ENCODE measurements at regions not wholly inside any gene's neighbourhood (a gene's known extent, or its start where the extent isn't known, plus 50 kb on each side); places are given as distances from the start of the nearest gene placed in this dataset.

DNA sequence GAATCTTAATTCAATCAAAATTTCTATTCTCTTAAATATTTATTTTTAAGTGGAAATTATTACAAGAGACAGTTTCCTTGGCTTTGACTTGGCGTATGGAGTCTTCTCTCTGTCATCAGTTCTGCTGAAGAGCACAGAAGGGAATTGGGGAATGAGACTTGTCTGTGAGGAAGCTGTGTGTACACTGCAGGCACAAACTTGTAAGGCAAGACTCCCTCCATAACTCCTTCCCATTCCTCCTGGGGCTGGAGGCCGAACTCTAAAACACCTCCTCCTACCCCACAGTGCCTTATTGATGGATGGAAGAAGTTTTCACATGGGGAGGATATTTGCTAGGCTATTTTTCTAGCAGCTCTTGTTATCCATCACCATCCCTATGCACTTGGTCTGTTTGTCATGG, 187.4 kb upstream of the ELL2 start:
- H3K4me2 ChIP-seq (ENCODE audit: low read length): no peak overlapping the region
- ATAC-seq (no peak), DNase-seq (ENCODE audit: low read depth, low spot score) (no peak)
- H3K79me2 ChIP-seq (ENCODE audit: insufficient read depth, low read length): no peaks in the 10 kb centered on the region
- H3K4me1 ChIP-seq (ENCODE audit: control insufficient read depth in 1 of 2, insufficient read depth in 2 of 2, low read length in 2 of 2): peaks cover 0 to 4% of the 10 kb centered on the region in 2 experiments; a peak in 1 of 4 replicates
- TF ChIP-seq ZFX (IDR thresholded peaks at IDR 0.05) (no peak), YY1 (IDR thresholded peaks at IDR 0.05; ENCODE audit: extremely low read depth, insufficient replicate concordance, low read depth, low read length) (no peak), POLR2AphosphoS5 (IDR thresholded peaks at IDR 0.05; ENCODE audit: low read depth, low read length) (no peak), CEBPB (IDR thresholded peaks at IDR 0.05; ENCODE audit: low read depth) (no peak)
- TF ChIP-seq, protein P1, sequence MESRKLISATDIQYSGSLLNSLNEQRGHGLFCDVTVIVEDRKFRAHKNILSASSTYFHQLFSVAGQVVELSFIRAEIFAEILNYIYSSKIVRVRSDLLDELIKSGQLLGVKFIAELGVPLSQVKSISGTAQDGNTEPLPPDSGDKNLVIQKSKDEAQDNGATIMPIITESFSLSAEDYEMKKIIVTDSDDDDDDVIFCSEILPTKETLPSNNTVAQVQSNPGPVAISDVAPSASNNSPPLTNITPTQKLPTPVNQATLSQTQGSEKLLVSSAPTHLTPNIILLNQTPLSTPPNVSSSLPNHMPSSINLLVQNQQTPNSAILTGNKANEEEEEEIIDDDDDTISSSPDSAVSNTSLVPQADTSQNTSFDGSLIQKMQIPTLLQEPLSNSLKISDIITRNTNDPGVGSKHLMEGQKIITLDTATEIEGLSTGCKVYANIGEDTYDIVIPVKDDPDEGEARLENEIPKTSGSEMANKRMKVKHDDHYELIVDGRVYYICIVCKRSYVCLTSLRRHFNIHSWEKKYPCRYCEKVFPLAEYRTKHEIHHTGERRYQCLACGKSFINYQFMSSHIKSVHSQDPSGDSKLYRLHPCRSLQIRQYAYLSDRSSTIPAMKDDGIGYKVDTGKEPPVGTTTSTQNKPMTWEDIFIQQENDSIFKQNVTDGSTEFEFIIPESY (IDR thresholded peaks at IDR 0.05; ENCODE audit: extremely low read depth, insufficient replicate concordance, low read length): no peak
- TF ChIP-seq, protein P2, sequence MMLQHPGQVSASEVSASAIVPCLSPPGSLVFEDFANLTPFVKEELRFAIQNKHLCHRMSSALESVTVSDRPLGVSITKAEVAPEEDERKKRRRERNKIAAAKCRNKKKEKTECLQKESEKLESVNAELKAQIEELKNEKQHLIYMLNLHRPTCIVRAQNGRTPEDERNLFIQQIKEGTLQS (IDR thresholded peaks at IDR 0.05): no peak
- no peaks in the 10 kb centered on the region for H3K27me3 ChIP-seq (ENCODE audit: insufficient read depth, low read length)
- no peaks in the 10 kb centered on the region for H3K36me3 ChIP-seq (ENCODE audit: control insufficient read depth in 1 of 2, insufficient read depth in 2 of 2, low read length in 2 of 2)
- no peaks in the 10 kb centered on the region for H4K20me1 ChIP-seq (ENCODE audit: insufficient read depth)
- no peaks in the 10 kb centered on the region for H3K9me3 ChIP-seq (ENCODE audit: control insufficient read depth in 1 of 2, insufficient read depth in 1 of 2, low read depth in 1 of 2, low read length in 2 of 2)
- BruUV-seq (replicated peaks): no TSS peak
- ChIA-PET RAD21 (ENCODE audit: low non-redundant PET in 1 of 2, low total read pairs in 2 of 2, uncharacterized antibody in 2 of 2, unreplicated experiment in 2 of 2) (no interaction called here), POLR2A (no interaction called here), CTCF (no interaction called here)
- intact Hi-C loops (cut with micrococcal nuclease): no loop called here
- no peaks in the 10 kb centered on the region for H3K9me2 ChIP-seq (ENCODE audit: insufficient read depth)
- H3K9ac ChIP-seq (ENCODE audit: low read length): no peak overlapping the region
- no peak overlapping the region for H2AFZ ChIP-seq (ENCODE audit: low read depth, low read length, poor library complexity, severe bottlenecking)
- H3K4me3 ChIP-seq (replicated peaks in 1 of 2; ENCODE audit: low read depth in 1 of 2, low read length in 2 of 2): no peak overlapping the region
- H3K27ac ChIP-seq (ENCODE audit: low read depth, low read length): no peak overlapping the region

DNA sequence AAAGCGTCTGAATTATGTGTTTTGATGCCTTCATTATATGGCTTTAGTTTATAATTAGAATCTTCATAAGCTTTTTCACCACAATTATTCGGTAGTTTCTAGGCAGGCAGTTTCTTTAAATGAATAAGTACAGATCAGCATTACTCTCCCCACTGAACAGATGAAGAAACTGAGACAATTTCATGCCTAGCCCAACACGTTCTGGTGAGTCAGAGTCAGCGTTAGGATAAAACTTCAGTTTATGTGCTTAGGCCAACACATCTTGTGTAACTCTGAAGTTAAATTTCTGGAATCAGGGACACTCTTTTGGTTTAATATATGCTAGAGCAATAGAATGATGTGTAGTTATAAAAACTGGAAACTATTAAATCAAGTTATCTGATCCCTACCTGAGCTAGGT, 186.7 kb upstream of the ELL2 start:
- H3K79me2 ChIP-seq (ENCODE audit: insufficient read depth, low read length): no peaks in the 10 kb centered on the region
- H3K9me2 ChIP-seq (ENCODE audit: insufficient read depth): no peaks in the 10 kb centered on the region
- H3K36me3 ChIP-seq (ENCODE audit: control insufficient read depth in 1 of 2, insufficient read depth in 2 of 2, low read length in 2 of 2): no peaks in the 10 kb centered on the region
- no peaks in the 10 kb centered on the region for H3K9me3 ChIP-seq (ENCODE audit: control insufficient read depth in 1 of 2, insufficient read depth in 1 of 2, low read depth in 1 of 2, low read length in 2 of 2)
- H4K20me1 ChIP-seq (ENCODE audit: insufficient read depth): no peaks in the 10 kb centered on the region
- no TSS peak for BruUV-seq (replicated peaks)
- H3K27ac ChIP-seq (ENCODE audit: low read depth, low read length): no peak overlapping the region
- CTCF ChIA-PET: no interaction called here
- H3K4me3 ChIP-seq (replicated peaks in 1 of 2; ENCODE audit: low read depth in 1 of 2, low read length in 2 of 2): no peak overlapping the region
- H3K9ac ChIP-seq (ENCODE audit: low read length): no peak overlapping the region
- peaks cover 0 to 4% of the 10 kb centered on the region in 2 experiments; a peak in 1 of 4 replicates for H3K4me1 ChIP-seq (ENCODE audit: control insufficient read depth in 1 of 2, insufficient read depth in 2 of 2, low read length in 2 of 2)
- no peak overlapping the region for H2AFZ ChIP-seq (ENCODE audit: low read depth, low read length, poor library complexity, severe bottlenecking)
- ATAC-seq (no peak), DNase-seq (ENCODE audit: low read depth, low spot score) (no peak)
- H3K4me2 ChIP-seq (ENCODE audit: low read length): no peak overlapping the region
- intact Hi-C loops (cut with micrococcal nuclease): no loop called here
- RAD21 ChIA-PET (ENCODE audit: low non-redundant PET in 1 of 2, low total read pairs in 2 of 2, uncharacterized antibody in 2 of 2, unreplicated experiment in 2 of 2): no interaction called here
- no peaks in the 10 kb centered on the region for H3K27me3 ChIP-seq (ENCODE audit: insufficient read depth, low read length)
- POLR2A ChIA-PET: no interaction called here
- TF ChIP-seq ELF1 (IDR thresholded peaks at IDR 0.05; ENCODE audit: borderline replicate concordance, low read depth) (no peak), RAD21 (IDR thresholded peaks at IDR 0.05; ENCODE audit: low read depth) (no peak), CBX3 (IDR thresholded peaks at IDR 0.05; ENCODE audit: low read depth) (no peak), EGR1 (IDR thresholded peaks at IDR 0.05; ENCODE audit: low read depth) (no peak), TCF7L2 (IDR thresholded peaks at IDR 0.05; ENCODE audit: borderline replicate concordance, extremely low read depth, insufficient read depth, insufficient read length) (no peak), SIN3A (IDR thresholded peaks at IDR 0.05; ENCODE audit: low read depth) (no peak)
- TF ChIP-seq, protein P2 (IDR thresholded peaks at IDR 0.05): no peak
- TF ChIP-seq, protein P3, sequence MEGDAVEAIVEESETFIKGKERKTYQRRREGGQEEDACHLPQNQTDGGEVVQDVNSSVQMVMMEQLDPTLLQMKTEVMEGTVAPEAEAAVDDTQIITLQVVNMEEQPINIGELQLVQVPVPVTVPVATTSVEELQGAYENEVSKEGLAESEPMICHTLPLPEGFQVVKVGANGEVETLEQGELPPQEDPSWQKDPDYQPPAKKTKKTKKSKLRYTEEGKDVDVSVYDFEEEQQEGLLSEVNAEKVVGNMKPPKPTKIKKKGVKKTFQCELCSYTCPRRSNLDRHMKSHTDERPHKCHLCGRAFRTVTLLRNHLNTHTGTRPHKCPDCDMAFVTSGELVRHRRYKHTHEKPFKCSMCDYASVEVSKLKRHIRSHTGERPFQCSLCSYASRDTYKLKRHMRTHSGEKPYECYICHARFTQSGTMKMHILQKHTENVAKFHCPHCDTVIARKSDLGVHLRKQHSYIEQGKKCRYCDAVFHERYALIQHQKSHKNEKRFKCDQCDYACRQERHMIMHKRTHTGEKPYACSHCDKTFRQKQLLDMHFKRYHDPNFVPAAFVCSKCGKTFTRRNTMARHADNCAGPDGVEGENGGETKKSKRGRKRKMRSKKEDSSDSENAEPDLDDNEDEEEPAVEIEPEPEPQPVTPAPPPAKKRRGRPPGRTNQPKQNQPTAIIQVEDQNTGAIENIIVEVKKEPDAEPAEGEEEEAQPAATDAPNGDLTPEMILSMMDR (IDR thresholded peaks at IDR 0.05 in 2 of 3, conservative IDR thresholded peaks at IDR 0.05 in 1 of 3; ENCODE audit: borderline replicate concordance in 1 of 3, insufficient read depth in 1 of 3, low read depth in 2 of 3, low read length in 2 of 3): no peak

All from HCT116 (cell line).